ENCODE measurements at regions not wholly inside any gene's neighbourhood (a gene's known extent, or its start where the extent isn't known, plus 50 kb on each side); places are given as distances from the start of the nearest gene placed in this dataset.

DNA sequence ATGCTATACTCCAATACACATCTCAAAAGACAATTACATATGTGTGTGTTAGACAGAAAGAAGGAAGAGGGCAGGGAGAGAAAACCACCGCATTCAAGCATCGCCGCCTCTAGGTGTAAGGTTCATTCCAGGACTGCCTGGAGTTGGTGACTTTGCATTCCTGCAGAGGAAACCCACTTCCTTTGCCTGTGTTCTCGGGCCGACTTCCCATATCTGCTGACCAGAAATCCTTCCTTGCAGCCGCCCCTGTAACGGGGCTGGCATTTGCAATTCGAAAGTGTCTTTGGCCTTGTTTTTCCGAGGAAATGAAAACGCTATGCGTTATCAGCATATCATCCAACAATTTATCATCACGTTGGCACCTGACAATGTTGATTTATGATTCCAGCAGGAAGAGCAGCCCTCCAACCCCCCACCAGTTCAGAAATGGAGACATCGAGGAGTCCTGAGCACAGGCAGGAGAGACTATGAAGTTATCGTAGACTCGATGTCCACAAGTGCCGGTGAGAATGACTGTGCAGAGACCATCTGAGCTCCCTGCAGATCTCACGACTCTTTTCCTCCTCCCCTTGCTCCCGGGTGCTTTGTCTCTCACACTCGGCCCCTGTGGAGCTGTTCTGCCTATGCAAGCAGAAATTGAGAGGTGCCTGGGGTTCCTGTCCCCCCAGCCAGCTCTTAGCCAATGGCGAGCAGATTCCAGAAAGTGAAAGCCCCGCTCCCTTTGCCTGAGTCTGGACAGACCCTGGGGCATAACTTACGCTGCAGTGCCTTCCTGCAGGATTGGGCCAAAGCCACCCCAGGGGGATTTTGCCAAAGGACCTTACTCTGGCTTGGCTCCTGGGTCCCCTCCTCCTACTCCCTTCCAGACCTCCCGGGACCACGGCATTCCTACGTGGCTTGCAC, 68.9 kb upstream of the FOXK1 start:
- peaks cover 3% of the 10 kb centered on the region for H3K27me3 Mint-ChIP-seq (ENCODE audit: low read depth, poor library complexity)
- peak overlapping the region; percentile 29 for H3K4me3 Mint-ChIP-seq
- H3K36me3 Mint-ChIP-seq (ENCODE audit: low read depth), result no peaks in the 10 kb centered on the region
- no peaks in the 10 kb centered on the region for H3K9me3 Mint-ChIP-seq
- no peak overlapping the region for H3K27ac Mint-ChIP-seq
- no peak for DNase-seq
- H3K4me1 Mint-ChIP-seq, result peaks cover 13% of the 10 kb centered on the region
- TF ChIP-seq, protein P1, sequence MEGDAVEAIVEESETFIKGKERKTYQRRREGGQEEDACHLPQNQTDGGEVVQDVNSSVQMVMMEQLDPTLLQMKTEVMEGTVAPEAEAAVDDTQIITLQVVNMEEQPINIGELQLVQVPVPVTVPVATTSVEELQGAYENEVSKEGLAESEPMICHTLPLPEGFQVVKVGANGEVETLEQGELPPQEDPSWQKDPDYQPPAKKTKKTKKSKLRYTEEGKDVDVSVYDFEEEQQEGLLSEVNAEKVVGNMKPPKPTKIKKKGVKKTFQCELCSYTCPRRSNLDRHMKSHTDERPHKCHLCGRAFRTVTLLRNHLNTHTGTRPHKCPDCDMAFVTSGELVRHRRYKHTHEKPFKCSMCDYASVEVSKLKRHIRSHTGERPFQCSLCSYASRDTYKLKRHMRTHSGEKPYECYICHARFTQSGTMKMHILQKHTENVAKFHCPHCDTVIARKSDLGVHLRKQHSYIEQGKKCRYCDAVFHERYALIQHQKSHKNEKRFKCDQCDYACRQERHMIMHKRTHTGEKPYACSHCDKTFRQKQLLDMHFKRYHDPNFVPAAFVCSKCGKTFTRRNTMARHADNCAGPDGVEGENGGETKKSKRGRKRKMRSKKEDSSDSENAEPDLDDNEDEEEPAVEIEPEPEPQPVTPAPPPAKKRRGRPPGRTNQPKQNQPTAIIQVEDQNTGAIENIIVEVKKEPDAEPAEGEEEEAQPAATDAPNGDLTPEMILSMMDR (IDR thresholded peaks at IDR 0.05), result no peak

DNA sequence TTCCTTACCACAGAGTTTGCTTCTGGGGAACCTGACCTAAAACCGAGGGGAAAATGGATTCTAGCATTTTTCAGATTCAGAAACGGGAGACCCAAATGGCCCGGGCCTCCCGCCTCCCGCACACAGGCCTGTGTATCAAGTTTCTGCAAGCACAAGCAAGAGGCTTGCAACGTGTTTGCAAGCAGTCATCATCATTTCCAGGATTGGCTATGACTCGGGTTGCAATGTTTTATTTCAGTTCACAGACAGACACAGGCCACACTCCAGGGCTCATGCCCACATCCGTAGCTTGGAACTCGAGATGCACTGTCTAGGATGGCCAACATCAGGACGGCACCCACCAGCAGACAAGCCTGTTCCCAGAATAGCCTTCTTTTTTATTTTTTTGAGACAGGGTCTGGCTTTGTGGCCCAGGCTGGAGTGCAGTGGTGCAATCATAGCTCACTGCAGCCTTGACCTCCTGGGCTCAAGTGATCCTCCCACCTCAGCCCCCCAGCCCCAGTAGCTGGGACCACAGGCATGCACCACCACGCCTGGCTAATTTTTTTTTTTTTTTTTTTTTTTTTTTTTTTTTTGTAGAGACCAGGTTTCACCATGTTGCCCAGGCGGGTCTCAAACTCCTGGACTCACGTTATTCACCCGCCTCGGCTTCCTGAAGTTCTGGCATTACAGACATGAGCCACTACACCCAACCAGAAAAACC, 68.1 kb upstream of the FOXK1 start:
- DNase-seq, result no peak
- H3K27me3 Mint-ChIP-seq (ENCODE audit: low read depth, poor library complexity), result peaks cover 3% of the 10 kb centered on the region
- H3K27ac Mint-ChIP-seq, result no peak overlapping the region
- no peaks in the 10 kb centered on the region for H3K36me3 Mint-ChIP-seq (ENCODE audit: low read depth)
- H3K4me3 Mint-ChIP-seq, result peak overlapping the region; percentile 29
- TF ChIP-seq, protein P1 (IDR thresholded peaks at IDR 0.05), result no peak
- peaks cover 13% of the 10 kb centered on the region for H3K4me1 Mint-ChIP-seq
- no peaks in the 10 kb centered on the region for H3K9me3 Mint-ChIP-seq

DNA sequence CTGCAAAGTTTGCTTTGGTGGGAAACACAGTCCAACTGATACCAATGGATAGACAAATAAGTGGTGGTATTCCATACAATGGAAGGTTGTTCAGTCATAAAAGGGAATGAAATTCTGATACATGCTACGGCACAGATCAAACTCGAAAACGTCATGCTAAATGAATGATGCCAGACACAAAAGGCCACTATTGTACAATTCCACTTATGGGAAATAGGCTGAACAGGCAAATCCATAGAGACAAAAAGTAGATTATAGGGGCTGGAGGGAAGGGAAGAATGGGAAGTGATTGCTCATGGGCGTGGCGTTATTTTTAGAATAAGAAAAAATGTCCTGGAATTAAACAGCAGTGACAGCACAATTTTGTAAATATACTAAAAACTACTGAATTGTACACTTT, 66.0 kb upstream of the FOXK1 start:
- H3K27ac Mint-ChIP-seq, result no peak overlapping the region

DNA sequence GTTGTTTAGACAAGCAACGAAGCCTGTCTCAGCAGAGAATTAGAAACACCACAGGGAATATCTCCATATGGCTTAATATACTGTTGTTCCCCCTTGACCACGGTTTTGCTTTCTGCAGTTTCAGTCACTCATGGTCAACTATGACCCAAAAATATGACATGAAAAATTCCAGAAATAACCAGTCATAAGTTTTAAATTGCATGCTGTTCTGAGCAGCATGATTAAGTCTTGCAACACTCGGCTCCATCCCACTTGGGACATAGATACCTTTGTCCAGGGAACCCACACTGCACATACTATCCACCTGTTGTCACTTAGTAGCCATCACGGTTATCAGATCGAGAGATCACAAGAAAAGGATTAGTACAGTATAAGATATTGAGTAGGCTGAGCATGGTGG, 60.7 kb upstream of the FOXK1 start:
- no peaks in the 10 kb centered on the region for H3K4me1 Mint-ChIP-seq
- no peak overlapping the region for H3K4me3 Mint-ChIP-seq
- H3K9me3 Mint-ChIP-seq, result peaks cover 32% of the 10 kb centered on the region
- H3K27me3 Mint-ChIP-seq (ENCODE audit: low read depth, poor library complexity), result peaks cover 6% of the 10 kb centered on the region
- TF ChIP-seq, protein P1 (IDR thresholded peaks at IDR 0.05), result no peak
- H3K27ac Mint-ChIP-seq, result no peak overlapping the region
- DNase-seq, result no peak
- no peaks in the 10 kb centered on the region for H3K36me3 Mint-ChIP-seq (ENCODE audit: low read depth)

More for the DNA sequence above, 66.0 kb upstream of the FOXK1 start:
- Mint-ChIP-seq H3K4me1 (peaks cover 13% of the 10 kb centered on the region), H3K36me3 (ENCODE audit: low read depth) (no peaks in the 10 kb centered on the region), H3K4me3 (no peak overlapping the region), H3K9me3 (peaks cover 1% of the 10 kb centered on the region), H3K27me3 (ENCODE audit: low read depth, poor library complexity) (peaks cover 3% of the 10 kb centered on the region)
- no peak for DNase-seq
- TF ChIP-seq, protein P1 (IDR thresholded peaks at IDR 0.05), result no peak

DNA sequence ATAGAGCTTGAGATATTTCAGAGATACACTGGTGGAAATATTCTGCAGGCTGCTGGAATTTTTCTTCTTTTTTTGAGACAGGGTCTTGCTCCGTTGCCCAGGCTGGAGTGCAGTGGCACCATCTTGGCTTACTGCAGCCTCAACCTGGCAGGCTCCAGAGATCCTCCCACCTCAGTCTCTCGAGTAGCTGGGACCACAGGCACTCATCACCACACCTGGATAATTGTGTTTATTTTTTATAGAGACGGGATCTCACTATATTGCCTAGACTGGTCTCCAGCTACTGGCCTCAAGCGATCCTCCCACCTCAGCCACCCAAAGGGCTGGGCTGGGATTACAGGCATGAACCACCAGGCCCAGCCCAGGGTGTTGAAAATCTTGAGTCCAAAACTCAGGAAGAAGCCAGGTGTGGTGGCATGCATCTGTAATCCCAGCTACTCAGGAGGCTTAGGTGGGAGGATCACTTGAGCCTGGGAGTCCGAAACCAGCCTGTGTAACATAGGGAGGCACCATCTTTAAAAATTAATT, 55.7 kb upstream of the FOXK1 start:
- TF ChIP-seq, protein P1 (IDR thresholded peaks at IDR 0.05), result no peak
- Mint-ChIP-seq H3K27me3 (ENCODE audit: low read depth, poor library complexity) (peaks cover 12% of the 10 kb centered on the region), H3K9me3 (peaks cover 28% of the 10 kb centered on the region), H3K27ac (no peak overlapping the region), H3K4me3 (no peak overlapping the region), H3K4me1 (peaks cover 10% of the 10 kb centered on the region), H3K36me3 (ENCODE audit: low read depth) (no peaks in the 10 kb centered on the region)
- no peak for DNase-seq

All from nephron progenitor cell (in vitro differentiated cells).